Neural cell (in vitro differentiated cells): ENCODE measurements at regions not wholly inside any gene's neighbourhood (a gene's known extent, or its start where the extent isn't known, plus 50 kb on each side); places are given as distances from the start of the nearest gene placed in this dataset.

Experiments
- H2AFZ ChIP-seq: fragments of 200-600, 300-800 bp; sonication (generic), shearing (Covaris generic); 2 replicates; pipeline ENCODE4 v1.6.0; 2014; ENCODE audit warnings: low read depth, mild to moderate bottlenecking, antibody characterized with exemption, low read length, moderate library complexity
- H3F3A ChIP-seq: fragments of 200-600 bp; shearing (Covaris generic); 2 replicates; pipeline ENCODE4 v1.6.1; 2016; ENCODE audit warnings: mild to moderate bottlenecking, moderate library complexity, mixed read lengths, antibody characterized with exemption, low read length; ENCODE audit not compliant: insufficient read depth, poor library complexity, severe bottlenecking
- H3K27ac ChIP-seq: fragments of 200-600, 300-800 bp; sonication (generic), shearing (Covaris generic); 2 replicates; pipeline ENCODE4 v1.5.1; 2014; ENCODE audit warnings: mild to moderate bottlenecking, low read length, moderate library complexity
- H3K27me3 ChIP-seq: fragments of 300-800, 200-600 bp; sonication (generic), shearing (Covaris generic); 2 replicates; pipeline ENCODE4 v1.6.0; 2014; ENCODE audit warnings: mild to moderate bottlenecking, low read depth, low read length, moderate library complexity; ENCODE audit not compliant: insufficient read depth
- H3K36me3 ChIP-seq: fragments of 300-800, 200-600 bp; sonication (generic), shearing (Covaris generic); 2 replicates; pipeline ENCODE4 v1.5.1; 2014; ENCODE audit warnings: mild to moderate bottlenecking, antibody characterized with exemption, low read length, moderate library complexity; ENCODE audit not compliant: insufficient read depth
- H3K4me2 ChIP-seq: fragments of 300-800, 200-600 bp; sonication (generic), shearing (Covaris generic); 2 replicates; pipeline ENCODE4 v1.6.0; 2014; ENCODE audit warnings: mild to moderate bottlenecking, low read length
- H3K4me3 ChIP-seq: fragments of 300-800, 200-600 bp; sonication (generic), shearing (Covaris generic); 2 replicates; pipeline ENCODE4 v1.5.1; 2014; ENCODE audit warnings: mild to moderate bottlenecking, low read length, moderate library complexity
- H3K79me2 ChIP-seq: fragments of 200-600 bp; shearing (Covaris generic); replicated peaks from 2 replicates; pipeline ENCODE4 v1.6.0; 2014; ENCODE audit warnings: mild to moderate bottlenecking, low read length, moderate library complexity; ENCODE audit not compliant: insufficient read depth
- H3K9ac ChIP-seq: fragments of 300-800, 200-600 bp; sonication (generic), shearing (Covaris generic); 2 replicates; pipeline ENCODE4 v1.6.1; 2016; ENCODE audit warnings: mild to moderate bottlenecking, low read length, mixed read lengths
- H3K9me2 ChIP-seq: fragments of 200-600 bp; shearing (Covaris generic); 2 replicates; pipeline ENCODE4 v1.6.1; 2016; ENCODE audit warnings: mild to moderate bottlenecking, low read length, mixed read lengths; ENCODE audit not compliant: insufficient read depth
- H3K9me3 ChIP-seq: fragments of 200-600, 300-800 bp; sonication (generic), shearing (Covaris generic); 2 replicates; pipeline ENCODE4 v1.6.1; 2016; ENCODE audit warnings: mild to moderate bottlenecking, mixed run types, low read length, moderate library complexity, mixed read lengths
- H4K20me1 ChIP-seq: fragments of 200-600 bp; shearing (Covaris generic); 2 replicates; pipeline ENCODE4 v1.6.1; 2016; ENCODE audit warnings: mild to moderate bottlenecking, mixed run types; ENCODE audit not compliant: insufficient read depth
- CTCF ChIP-seq: fragments of 450-650 bp; IDR thresholded peaks from 2 replicates; pipeline ENCODE4 v1.5.1; 2014; ENCODE audit warnings: antibody characterized with exemption, mild to moderate bottlenecking, moderate library complexity; ENCODE audit not compliant: poor library complexity, severe bottlenecking
- EP300 ChIP-seq: fragments of 450-650 bp; conservative IDR thresholded peaks from 2 replicates; pipeline ENCODE4 v1.6.1; 2014; ENCODE audit warnings: antibody characterized with exemption, mild to moderate bottlenecking, moderate library complexity; ENCODE audit not compliant: poor library complexity, severe bottlenecking
- EZH2 ChIP-seq: fragments of 200-600, 300-800 bp; shearing (Covaris generic), sonication (generic); IDR thresholded peaks from 2 replicates; pipeline ENCODE4 v1.6.1; 2014; ENCODE audit warnings: antibody characterized with exemption, low read length, borderline replicate concordance, mild to moderate bottlenecking; ENCODE audit not compliant: insufficient read depth, poor library complexity, severe bottlenecking
- MXI1 ChIP-seq: fragments of 450-650 bp; conservative IDR thresholded peaks from 2 replicates; pipeline ENCODE4 v1.6.1; 2014; ENCODE audit warnings: antibody characterized with exemption, mild to moderate bottlenecking; ENCODE audit not compliant: poor library complexity, severe bottlenecking
- POLR2AphosphoS5 ChIP-seq: IDR thresholded peaks from 2 replicates; pipeline ENCODE4 v1.6.1; 2012
- RAD21 ChIP-seq: fragments of 450-650 bp; conservative IDR thresholded peaks from 2 replicates; pipeline ENCODE4 v1.6.1; 2014; ENCODE audit warnings: antibody characterized with exemption, mild to moderate bottlenecking, moderate library complexity
- SMC3 ChIP-seq: fragments of 450-650 bp; conservative IDR thresholded peaks from 2 replicates; pipeline ENCODE4 v1.6.1; 2014; ENCODE audit warnings: antibody characterized with exemption, mild to moderate bottlenecking, moderate library complexity; ENCODE audit not compliant: poor library complexity
- TAF1 ChIP-seq: IDR thresholded peaks from 2 replicates; pipeline ENCODE4 v1.6.1; 2012; ENCODE audit warnings: low read depth
- TF ChIP-seq, protein P1 (sequence below): IDR thresholded peaks from 2 replicates; pipeline ENCODE4 v1.6.1; 2012; ENCODE audit warnings: borderline replicate concordance

- H2AFZ ChIP-seq, result no peak overlapping the region
- no peaks in the 10 kb centered on the region for H3K9me3 ChIP-seq
- no peak overlapping the region for H3K4me2 ChIP-seq
- H4K20me1 ChIP-seq, result no peaks in the 10 kb centered on the region
- no peaks in the 10 kb centered on the region for H3K9me2 ChIP-seq
- no peak for TF ChIP-seq TAF1
- no peak for TF ChIP-seq EP300
- no peak for TF ChIP-seq POLR2AphosphoS5
- no peak for TF ChIP-seq CTCF
- TF ChIP-seq, protein P1, sequence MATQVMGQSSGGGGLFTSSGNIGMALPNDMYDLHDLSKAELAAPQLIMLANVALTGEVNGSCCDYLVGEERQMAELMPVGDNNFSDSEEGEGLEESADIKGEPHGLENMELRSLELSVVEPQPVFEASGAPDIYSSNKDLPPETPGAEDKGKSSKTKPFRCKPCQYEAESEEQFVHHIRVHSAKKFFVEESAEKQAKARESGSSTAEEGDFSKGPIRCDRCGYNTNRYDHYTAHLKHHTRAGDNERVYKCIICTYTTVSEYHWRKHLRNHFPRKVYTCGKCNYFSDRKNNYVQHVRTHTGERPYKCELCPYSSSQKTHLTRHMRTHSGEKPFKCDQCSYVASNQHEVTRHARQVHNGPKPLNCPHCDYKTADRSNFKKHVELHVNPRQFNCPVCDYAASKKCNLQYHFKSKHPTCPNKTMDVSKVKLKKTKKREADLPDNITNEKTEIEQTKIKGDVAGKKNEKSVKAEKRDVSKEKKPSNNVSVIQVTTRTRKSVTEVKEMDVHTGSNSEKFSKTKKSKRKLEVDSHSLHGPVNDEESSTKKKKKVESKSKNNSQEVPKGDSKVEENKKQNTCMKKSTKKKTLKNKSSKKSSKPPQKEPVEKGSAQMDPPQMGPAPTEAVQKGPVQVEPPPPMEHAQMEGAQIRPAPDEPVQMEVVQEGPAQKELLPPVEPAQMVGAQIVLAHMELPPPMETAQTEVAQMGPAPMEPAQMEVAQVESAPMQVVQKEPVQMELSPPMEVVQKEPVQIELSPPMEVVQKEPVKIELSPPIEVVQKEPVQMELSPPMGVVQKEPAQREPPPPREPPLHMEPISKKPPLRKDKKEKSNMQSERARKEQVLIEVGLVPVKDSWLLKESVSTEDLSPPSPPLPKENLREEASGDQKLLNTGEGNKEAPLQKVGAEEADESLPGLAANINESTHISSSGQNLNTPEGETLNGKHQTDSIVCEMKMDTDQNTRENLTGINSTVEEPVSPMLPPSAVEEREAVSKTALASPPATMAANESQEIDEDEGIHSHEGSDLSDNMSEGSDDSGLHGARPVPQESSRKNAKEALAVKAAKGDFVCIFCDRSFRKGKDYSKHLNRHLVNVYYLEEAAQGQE, result no peak
- TF ChIP-seq SMC3, result no peak
- no peak for TF ChIP-seq EZH2
- TF ChIP-seq MXI1, result no peak
- TF ChIP-seq RAD21, result no peak
- H3K27ac ChIP-seq, result no peak overlapping the region
- H3K36me3 ChIP-seq, result no peaks in the 10 kb centered on the region
- no peaks in the 10 kb centered on the region for H3K79me2 ChIP-seq
- no peak overlapping the region for H3K9ac ChIP-seq
- H3K27me3 ChIP-seq, result no peaks in the 10 kb centered on the region
- no peak overlapping the region for H3K4me3 ChIP-seq
- H3F3A ChIP-seq, result no peaks in the 10 kb centered on the region
Measured at GRCh38 chr3:170797685-170798084, 72.3 kb downstream of the RPL22L1 start.

GRCh38 chr3:170792471-170792870 is 77.5 kb downstream of the RPL22L1 start:
- Histone ChIP-seq H4K20me1 (no peaks in the 10 kb centered on the region), H3K27ac (no peak overlapping the region), H3K79me2 (no peaks in the 10 kb centered on the region), H3K4me3 (no peak overlapping the region), H3K9me3 (no peaks in the 10 kb centered on the region), H3K36me3 (no peaks in the 10 kb centered on the region), H3K27me3 (no peaks in the 10 kb centered on the region), H2AFZ (no peak overlapping the region), H3K4me2 (no peak overlapping the region), H3K9me2 (no peaks in the 10 kb centered on the region), H3K9ac (no peak overlapping the region), H3F3A (no peaks in the 10 kb centered on the region)
- no peak for TF ChIP-seq MXI1
- TF ChIP-seq EP300, result no peak
- TF ChIP-seq RAD21, result no peak
- no peak for TF ChIP-seq EZH2
- no peak for TF ChIP-seq SMC3
- TF ChIP-seq TAF1, result no peak

- Histone ChIP-seq H3K9me3 (no peaks in the 10 kb centered on the region), H3K27ac (no peak overlapping the region), H3K27me3 (no peaks in the 10 kb centered on the region), H3K79me2 (no peaks in the 10 kb centered on the region), H3K9me2 (no peaks in the 10 kb centered on the region), H4K20me1 (no peaks in the 10 kb centered on the region), H3K9ac (no peak overlapping the region), H3K4me3 (no peak overlapping the region), H3K4me2 (no peak overlapping the region), H3F3A (no peaks in the 10 kb centered on the region), H2AFZ (no peak overlapping the region), H3K36me3 (no peaks in the 10 kb centered on the region)
- TF ChIP-seq CTCF (no peak), EP300 (no peak), TAF1 (no peak), RAD21 (no peak), MXI1 (no peak), SMC3 (no peak)
Measured at GRCh38 chr3:170790647-170791046, 79.3 kb downstream of the RPL22L1 start.
